Adrenal gland (tissue), 9 donors: ENCODE measurements at regions not wholly inside any gene's neighbourhood (a gene's known extent, or its start where the extent isn't known, plus 50 kb on each side); places are given as distances from the start of the nearest gene placed in this dataset.

ENCODE experiments used
- DNase-seq, 7 donors: peaks; one replicate each; pipeline ENCODE4 v3.0.0-alpha.2; 2019 to 2020
- H3K27ac ChIP-seq, 5 donors: fragments of 200-600 bp; sonication (generic) in 4 of 5; 1 replicate in 3 of 5; 2 replicates in 2 of 5; pipeline versions ENCODE4 v1.5.1 to v1.8.0; 2016 to 2020; ENCODE audit warnings: mild to moderate bottlenecking in 1 of 5
- H3K27me3 ChIP-seq: fragments of 200-600 bp; 2 replicates; pipeline ENCODE4 v1.8.0; 2021
- H3K36me3 ChIP-seq, 2 donors: fragments of 200-600 bp; replicated peaks in 1 of 2; 1 replicate in 1 of 2; 2 replicates in 1 of 2; pipeline versions ENCODE4 v1.5.1 to v1.8.0; 2018 to 2022
- H3K4me1 ChIP-seq, 2 donors: fragments of 200-600 bp; replicated peaks in 1 of 2; 1 replicate in 1 of 2; 2 replicates in 1 of 2; pipeline versions ENCODE4 v1.5.1 to v1.8.0; 2018 to 2021
- H3K4me3 ChIP-seq, 4 donors: fragments of 200-600 bp; sonication (generic) in 3 of 4; one replicate each; pipeline ENCODE4 v1.5.1; 2016 to 2018
- H3K9me3 ChIP-seq, 3 donors: fragments of 200-600 bp; sonication (generic) in 1 of 3; replicated peaks in 1 of 3; 1 replicate in 2 of 3; 2 replicates in 1 of 3; pipeline versions ENCODE4 v1.5.1 to v1.8.0; 2016 to 2021
- POLR2A ChIP-seq, 2 donors: fragments of 450-650 bp; IDR thresholded peaks; one replicate each; pipeline ENCODE4 v1.6.1; 2017; ENCODE audit warnings: antibody characterized with exemption in 2 of 2, mild to moderate bottlenecking in 2 of 2, moderate library complexity in 1 of 2
- WGBS, 4 donors: extraction: QIAGEN DNeasy Blood & Tissue Kit in 2 of 4; methylation state at CpG; one replicate each; pipeline versions ENCODE4 v1.1.5 to v1.1.7; 2013 to 2017; 5-methylcytosine and 5-hydroxymethylcytosine counted together
- intact Hi-C, 2 donors: fragments of 100-400 bp; cut with DNase I; formaldehyde crosslinking; loops; one replicate each; pipeline versions ENCODE4 v1.14.1 to v1.15.0; 2022 to 2023
- TF ChIP-seq, protein P1 (sequence below), 6 experiments: fragments of 450-650 bp in 4 of 6; fragments of 200-600 bp in 2 of 6; sonication (generic) in 1 of 6; IDR thresholded peaks; 1 replicate in 5 of 6; 2 replicates in 1 of 6; pipeline versions ENCODE4 v1.5.1 to v1.8.0; 2016 to 2021; ENCODE audit warnings: antibody characterized with exemption in 6 of 6, mild to moderate bottlenecking in 2 of 6, moderate library complexity in 1 of 6
- donor health status: healthy with polysubstance abuse.
- donor health status: Bipolar disorder and iron deficiency.
- donor health status: DM: yes; HTN: yes; CAD: no.
- donor health status: DM: no; HTN: no; CAD: no.
- donor health status: DM: no; HTN: no; CAD: no.

DNA sequence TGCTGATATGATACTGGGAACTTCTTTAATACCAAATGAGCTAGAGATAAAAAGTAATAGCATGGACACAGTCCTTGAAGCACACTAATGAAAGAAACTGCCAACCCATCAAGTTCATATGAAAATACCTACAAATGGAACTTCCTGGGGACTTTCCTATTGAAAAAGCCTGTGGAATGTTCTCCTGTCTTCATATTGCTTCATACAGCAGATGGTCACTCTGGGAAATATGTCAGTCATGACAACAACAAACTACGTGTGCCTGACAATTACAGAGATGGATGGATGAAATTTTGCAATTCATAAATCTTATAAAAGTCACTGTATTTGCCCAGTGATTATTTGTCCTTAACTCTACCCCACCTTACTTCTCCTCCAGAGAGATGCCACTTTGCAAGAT, 106.6 kb upstream of the COL1A2 start:
- Histone ChIP-seq H3K27ac (no peak overlapping the region), H3K36me3 (no peaks in the 10 kb centered on the region), H3K27me3 (no peaks in the 10 kb centered on the region), H3K4me1 (no peaks in the 10 kb centered on the region), H3K9me3 (no peaks in the 10 kb centered on the region), H3K4me3 (no peak overlapping the region)
- DNase-seq, result no peak
- WGBS, 4 donors, result 44 to 68% (median 58%) methylated on average over 1 of the region's 1 CpG
- no peak for TF ChIP-seq POLR2A (IDR thresholded peaks at IDR 0.05)
- intact Hi-C loops, result loop anchor here in 1 of 2 donors (5.0 kb wide), 1 partner anchor 149 kb away; no protein-coding TSS in a partner anchor

DNA sequence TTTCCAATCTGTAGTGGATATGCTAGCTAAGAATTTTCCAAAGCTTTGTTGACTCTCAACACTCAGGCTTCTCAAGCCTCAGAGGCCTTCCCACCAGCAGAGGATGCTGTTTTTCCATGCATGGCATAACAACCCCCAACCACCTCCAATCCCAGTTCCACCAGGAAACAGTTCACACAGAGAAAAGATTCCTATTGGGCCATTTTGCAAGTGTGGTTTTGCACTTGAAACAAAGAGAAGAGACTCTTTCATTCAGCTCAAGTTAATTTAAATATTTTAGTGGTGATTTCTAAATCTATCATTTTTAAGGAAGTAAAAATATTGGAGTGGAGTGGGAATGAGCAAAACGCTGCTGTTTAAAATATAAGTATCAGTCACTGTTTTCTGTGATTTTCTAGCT, 105.6 kb upstream of the COL1A2 start:
- WGBS, 4 donors, result 55 to 72% (median 60%) methylated on average over 1 of the region's 1 CpG
- intact Hi-C loops, result loop anchor here in 1 of 2 donors (5.0 kb wide), 1 partner anchor 148 kb away; no protein-coding TSS in a partner anchor

DNA sequence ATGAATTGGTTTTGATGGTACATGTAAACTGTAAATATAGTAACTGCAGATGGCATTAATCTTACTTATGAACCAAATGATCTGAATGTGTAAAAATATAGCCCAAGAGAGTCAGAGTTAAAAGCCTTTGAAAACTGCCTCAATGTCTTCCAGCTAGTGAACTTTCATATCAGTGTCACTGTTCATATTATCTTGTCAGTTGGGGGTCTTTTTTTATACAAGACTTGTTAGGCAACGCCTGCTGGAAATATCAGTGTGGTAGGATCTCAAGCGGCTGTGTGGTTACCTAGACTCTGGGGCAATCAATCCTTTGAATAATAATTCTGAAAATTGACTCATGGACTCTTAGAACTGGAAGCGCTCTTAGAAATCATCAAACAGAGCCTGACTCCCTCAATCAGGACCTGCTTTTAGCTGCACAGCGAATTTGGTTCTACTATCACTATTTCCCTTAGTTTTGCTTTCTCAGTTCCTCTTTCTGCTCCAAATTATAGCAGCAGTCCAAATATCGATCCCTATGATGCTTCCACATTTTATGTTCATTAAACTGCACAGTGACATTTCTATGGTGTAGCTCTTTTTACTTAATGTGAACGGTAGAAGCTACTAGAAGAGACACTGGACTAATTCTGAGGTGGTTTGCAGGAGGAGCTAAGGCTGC, 100.1 kb upstream of the COL1A2 start:
- Histone ChIP-seq H3K27me3 (no peaks in the 10 kb centered on the region), H3K4me3 (no peak overlapping the region), H3K4me1 (peaks cover 0 to 21% of the 10 kb centered on the region in 2 donors), H3K36me3 (no peaks in the 10 kb centered on the region), H3K9me3 (no peaks in the 10 kb centered on the region), H3K27ac (no peak overlapping the region)
- TF ChIP-seq, protein P1, sequence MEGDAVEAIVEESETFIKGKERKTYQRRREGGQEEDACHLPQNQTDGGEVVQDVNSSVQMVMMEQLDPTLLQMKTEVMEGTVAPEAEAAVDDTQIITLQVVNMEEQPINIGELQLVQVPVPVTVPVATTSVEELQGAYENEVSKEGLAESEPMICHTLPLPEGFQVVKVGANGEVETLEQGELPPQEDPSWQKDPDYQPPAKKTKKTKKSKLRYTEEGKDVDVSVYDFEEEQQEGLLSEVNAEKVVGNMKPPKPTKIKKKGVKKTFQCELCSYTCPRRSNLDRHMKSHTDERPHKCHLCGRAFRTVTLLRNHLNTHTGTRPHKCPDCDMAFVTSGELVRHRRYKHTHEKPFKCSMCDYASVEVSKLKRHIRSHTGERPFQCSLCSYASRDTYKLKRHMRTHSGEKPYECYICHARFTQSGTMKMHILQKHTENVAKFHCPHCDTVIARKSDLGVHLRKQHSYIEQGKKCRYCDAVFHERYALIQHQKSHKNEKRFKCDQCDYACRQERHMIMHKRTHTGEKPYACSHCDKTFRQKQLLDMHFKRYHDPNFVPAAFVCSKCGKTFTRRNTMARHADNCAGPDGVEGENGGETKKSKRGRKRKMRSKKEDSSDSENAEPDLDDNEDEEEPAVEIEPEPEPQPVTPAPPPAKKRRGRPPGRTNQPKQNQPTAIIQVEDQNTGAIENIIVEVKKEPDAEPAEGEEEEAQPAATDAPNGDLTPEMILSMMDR (IDR thresholded peaks at IDR 0.05), result no peak
- no peak for TF ChIP-seq POLR2A (IDR thresholded peaks at IDR 0.05)
- WGBS, 4 donors, result 72 to 82% (median 74%) methylated on average over 6 of the region's 6 CpGs
- DNase-seq, result no peak
- intact Hi-C loops, result loop anchor here (5.0 kb wide), 1 partner anchor 98 kb away; the partner anchor contains the start of gene COL1A2 (in 2 of the 2)

More for the DNA sequence above, 105.6 kb upstream of the COL1A2 start:
- no peaks in the 10 kb centered on the region for H3K36me3 ChIP-seq
- H3K4me1 ChIP-seq, result no peaks in the 10 kb centered on the region
- H3K27me3 ChIP-seq, result no peaks in the 10 kb centered on the region
- no peak overlapping the region for H3K4me3 ChIP-seq
- DNase-seq, result peak; percentile 58 to 87 (median 74)
- H3K9me3 ChIP-seq, result no peaks in the 10 kb centered on the region
- no peak overlapping the region for H3K27ac ChIP-seq
- TF ChIP-seq, protein P1 (IDR thresholded peaks at IDR 0.05), result peak; percentile 65 to 95 (median 90)
- TF ChIP-seq POLR2A (IDR thresholded peaks at IDR 0.05), result no peak

DNA sequence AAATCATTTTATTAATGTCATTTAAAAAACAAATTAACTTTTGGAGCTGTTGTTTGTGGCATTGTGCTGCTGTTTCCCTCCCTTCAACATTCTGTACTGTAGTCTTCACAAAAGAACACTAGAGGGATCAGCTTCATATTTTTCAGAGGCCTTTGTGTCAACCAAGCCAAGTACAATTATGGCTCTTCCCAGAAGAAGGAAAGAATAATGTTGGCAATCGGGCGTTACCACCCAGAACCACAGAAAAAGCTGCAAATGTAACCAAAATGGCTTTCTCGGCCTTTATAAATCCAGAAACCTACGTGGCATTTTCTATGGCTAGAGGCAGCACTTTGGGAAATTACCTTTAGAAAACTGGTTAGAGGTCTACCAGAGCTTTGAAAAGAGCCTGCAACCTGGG, 98.8 kb upstream of the COL1A2 start:
- no peaks in the 10 kb centered on the region for H3K9me3 ChIP-seq
- H3K27ac ChIP-seq, result peak overlapping the region in 1 of 5 donors; percentile 43
- no peaks in the 10 kb centered on the region for H3K36me3 ChIP-seq
- H3K4me3 ChIP-seq, result no peak overlapping the region
- TF ChIP-seq, protein P1 (IDR thresholded peaks at IDR 0.05), result peak; percentile 25 to 71 (median 62)
- no peak for TF ChIP-seq POLR2A (IDR thresholded peaks at IDR 0.05)
- peaks cover 3 to 26% of the 10 kb centered on the region in 2 donors for H3K4me1 ChIP-seq
- intact Hi-C loops, result loop anchor here in 1 of 2 donors (5.0 kb wide), 1 partner anchor 96 kb away; the partner anchor contains the start of gene COL1A2
- WGBS, 4 donors, result 46 to 55% (median 51%) methylated on average over 4 of the region's 4 CpGs
- H3K27me3 ChIP-seq, result no peaks in the 10 kb centered on the region
- peak in 1 of 7 donors; percentile 14 for DNase-seq
